ENCODE measurements at regions not wholly inside any gene's neighbourhood (a gene's known extent, or its start where the extent isn't known, plus 50 kb on each side); places are given as distances from the start of the nearest gene placed in this dataset.

- Mint-ChIP-seq H3K4me3 (no peak overlapping the region), H3K36me3 (no peaks in the 10 kb centered on the region), H3K27me3 (ENCODE audit: low read depth) (no peaks in the 10 kb centered on the region), H3K9me3 (no peaks in the 10 kb centered on the region), H3K27ac (no peak overlapping the region), H3K4me1 (peaks cover 8% of the 10 kb centered on the region)
- ChIA-PET POLR2A (no interaction called here), CTCF (no interaction called here)
- no peak for TF ChIP-seq GTF2I (CRISPR knock-in tag; conservative IDR thresholded peaks at IDR 0.05)
- no peak for TF ChIP-seq ERG (CRISPR knock-in tag; IDR thresholded peaks at IDR 0.05)
- TF ChIP-seq SOX15 (CRISPR knock-in tag; IDR thresholded peaks at IDR 0.05) = no peak
- no peak for TF ChIP-seq IRF2 (CRISPR knock-in tag; IDR thresholded peaks at IDR 0.05; ENCODE audit: borderline replicate concordance, low read depth)
- TF ChIP-seq ZNF263 (CRISPR knock-in tag; IDR thresholded peaks at IDR 0.05; ENCODE audit: low read depth) = no peak
- TF ChIP-seq ATF1 (CRISPR knock-in tag; IDR thresholded peaks at IDR 0.05) = no peak
- no peak for TF ChIP-seq ZNF138 (CRISPR knock-in tag; conservative IDR thresholded peaks at IDR 0.05)
- TF ChIP-seq ZBTB21 (CRISPR knock-in tag; IDR thresholded peaks at IDR 0.05; ENCODE audit: borderline replicate concordance) = no peak
- TF ChIP-seq CBFB (CRISPR knock-in tag; IDR thresholded peaks at IDR 0.05; ENCODE audit: low read depth) = no peak
- no peak for TF ChIP-seq PRRX2 (CRISPR knock-in tag; IDR thresholded peaks at IDR 0.05)
- DNase-seq (ENCODE audit: low spot score) (no peak), ATAC-seq (no peak)
Observed at GRCh38 chr9:119003201-119003611, 366.0 kb downstream of the BRINP1 start.

- no peak for ATAC-seq
- TF ChIP-seq MYBL2 (CRISPR knock-in tag; IDR thresholded peaks at IDR 0.05) (no peak), MLX (CRISPR knock-in tag; IDR thresholded peaks at IDR 0.05) (no peak)
- no peaks in the 10 kb centered on the region for H3K27me3 Mint-ChIP-seq (ENCODE audit: low read depth)
- POLR2A ChIA-PET = no interaction called here
- no peak for DNase-seq (ENCODE audit: low spot score)
- no peak overlapping the region for H3K4me3 Mint-ChIP-seq
- H3K9me3 Mint-ChIP-seq = no peaks in the 10 kb centered on the region
- H3K36me3 Mint-ChIP-seq = no peaks in the 10 kb centered on the region
- no peak overlapping the region for H3K27ac Mint-ChIP-seq
- CTCF ChIA-PET = no interaction called here
- H3K4me1 Mint-ChIP-seq = peaks cover 8% of the 10 kb centered on the region
Observed at GRCh38 chr9:119003882-119004617, 365.2 kb downstream of the BRINP1 start.

GRCh38 chr9:119004618-119004990 is 364.6 kb downstream of the BRINP1 start:
- DNase-seq (ENCODE audit: low spot score) = no peak
- no peaks in the 10 kb centered on the region for H3K27me3 Mint-ChIP-seq (ENCODE audit: low read depth)
- H3K9me3 Mint-ChIP-seq = no peaks in the 10 kb centered on the region
- POLR2A ChIA-PET = no interaction called here
- CTCF ChIA-PET = interaction anchor here (0.6 to 1.2 kb wide), 2 partner anchors 361 to 369 kb away, joined by 4 to 5 read pairs; no protein-coding TSS in a partner anchor
- peaks cover 8% of the 10 kb centered on the region for H3K4me1 Mint-ChIP-seq
- ATAC-seq = no peak
- TF ChIP-seq IRF2 (CRISPR knock-in tag; IDR thresholded peaks at IDR 0.05; ENCODE audit: borderline replicate concordance, low read depth) = no peak
- H3K4me3 Mint-ChIP-seq = no peak overlapping the region
- no peaks in the 10 kb centered on the region for H3K36me3 Mint-ChIP-seq
- no peak overlapping the region for H3K27ac Mint-ChIP-seq

- Mint-ChIP-seq H3K9me3 (no peaks in the 10 kb centered on the region), H3K4me1 (peaks cover 8% of the 10 kb centered on the region), H3K4me3 (no peak overlapping the region), H3K27ac (no peak overlapping the region), H3K27me3 (ENCODE audit: low read depth) (no peaks in the 10 kb centered on the region), H3K36me3 (no peaks in the 10 kb centered on the region)
- ATAC-seq (peak; percentile 83), DNase-seq (ENCODE audit: low spot score) (no peak)
- ChIA-PET CTCF (interaction anchor here (0.6 to 1.2 kb wide), 2 partner anchors 360 to 369 kb away, joined by 4 to 5 read pairs; no protein-coding TSS in a partner anchor), POLR2A (no interaction called here)
- TF ChIP-seq JUN (CRISPR knock-in tag; IDR thresholded peaks at IDR 0.05) (no peak), NR2C2 (CRISPR knock-in tag; IDR thresholded peaks at IDR 0.05) (no peak), ZNF219 (CRISPR knock-in tag; IDR thresholded peaks at IDR 0.05; ENCODE audit: borderline replicate concordance) (no peak), PREB (CRISPR knock-in tag; IDR thresholded peaks at IDR 0.05; ENCODE audit: borderline replicate concordance) (no peak), CREM (CRISPR knock-in tag; IDR thresholded peaks at IDR 0.05) (no peak), GABPB1 (CRISPR knock-in tag; IDR thresholded peaks at IDR 0.05) (no peak), IRF1 (CRISPR knock-in tag; IDR thresholded peaks at IDR 0.05) (no peak), PRRX2 (CRISPR knock-in tag; IDR thresholded peaks at IDR 0.05) (no peak), ZNF512 (CRISPR knock-in tag; IDR thresholded peaks at IDR 0.05; ENCODE audit: borderline replicate concordance) (no peak)
Observed at GRCh38 chr9:119005162-119005561, 364.1 kb downstream of the BRINP1 start.

All from WTC11 (cell line).